Fibroblast of pulmonary artery (primary cell): ENCODE measurements at regions not wholly inside any gene's neighbourhood (a gene's known extent, or its start where the extent isn't known, plus 50 kb on each side); places are given as distances from the start of the nearest gene placed in this dataset.
A peak's percentile ranks its signal among the peaks of the same experiment; 100 is the strongest.

ENCODE experiments used
- DNase-seq: peaks from one replicate; pipeline ENCODE4 v3.0.0-alpha.2; 2010; ENCODE audit warnings: low read depth
- H3K4me3 ChIP-seq: replicated peaks from 2 replicates; pipeline ENCODE4 v1.5.1; 2011; ENCODE audit warnings: low read depth, mild to moderate bottlenecking, control low read depth, low read length, moderate library complexity
- CTCF ChIP-seq: IDR thresholded peaks from 2 replicates; pipeline ENCODE4 v1.5.1; 2011; ENCODE audit warnings: mild to moderate bottlenecking, control low read depth, low read length, inconsistent platforms; ENCODE audit errors: missing control alignments

GRCh38 chr5:148708854-148709253 is 54.5 kb upstream of the HTR4 start:
- no peak for DNase-seq
- TF ChIP-seq CTCF: no peak
- no peak overlapping the region for H3K4me3 ChIP-seq

DNA sequence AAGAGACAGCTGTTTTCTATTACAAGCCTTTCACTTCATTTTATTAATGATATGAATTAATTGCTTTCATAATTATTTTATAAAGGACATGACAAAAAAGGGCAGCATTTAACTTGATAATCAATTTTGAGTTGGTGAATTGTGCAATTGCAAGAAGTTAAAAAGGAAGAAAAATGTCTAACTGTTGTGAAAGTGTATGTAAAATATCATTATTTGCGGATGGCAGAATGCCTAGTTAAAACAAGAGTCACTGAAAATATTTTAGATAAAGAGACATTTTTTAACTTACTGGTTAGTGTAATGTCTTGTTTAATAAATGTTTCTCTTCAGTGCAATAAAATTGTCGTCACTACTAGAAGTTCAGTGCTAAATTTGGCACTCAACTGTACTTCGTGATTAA is 57.6 kb upstream of the HTR4 start:
- no peak overlapping the region for H3K4me3 ChIP-seq
- DNase-seq: peak; percentile 38
- TF ChIP-seq CTCF: no peak

DNA sequence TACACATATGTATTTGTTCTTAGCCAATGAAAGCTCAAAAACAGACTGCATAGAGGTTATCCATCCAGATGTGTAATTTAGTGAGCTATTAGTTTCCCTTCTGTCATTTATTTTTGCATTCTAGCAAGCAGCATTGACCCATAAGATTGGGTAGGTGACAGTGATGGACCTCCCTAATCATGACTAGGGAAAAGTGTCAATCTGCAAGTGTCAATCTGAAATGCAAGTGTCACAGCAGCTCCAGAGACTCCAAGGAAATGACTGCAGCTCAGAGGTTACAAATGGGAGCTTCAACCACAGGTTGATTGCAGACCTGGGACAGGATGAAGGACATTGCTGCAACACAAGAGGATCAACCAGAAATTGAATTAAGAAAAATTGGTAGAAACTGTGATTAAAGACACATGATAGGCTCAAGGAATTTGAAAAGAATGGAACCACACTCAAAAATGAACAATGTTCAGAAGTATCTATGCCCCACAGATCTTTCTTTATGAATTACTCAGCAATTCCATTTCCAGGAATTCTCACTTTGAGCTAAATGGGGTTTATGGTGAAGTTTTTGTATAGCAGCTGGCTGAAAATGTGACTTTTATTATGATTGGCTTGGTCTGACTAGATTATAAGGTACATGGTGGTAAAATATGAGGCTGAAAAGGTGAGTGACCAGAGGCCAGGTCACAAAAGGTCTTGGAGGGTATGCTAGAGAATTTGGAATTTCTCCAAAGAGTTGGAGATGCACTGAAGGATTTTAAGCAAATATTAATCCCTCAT is 59.6 kb upstream of the HTR4 start:
- no peak for TF ChIP-seq CTCF
- no peak for DNase-seq
- H3K4me3 ChIP-seq: no peak overlapping the region

DNA sequence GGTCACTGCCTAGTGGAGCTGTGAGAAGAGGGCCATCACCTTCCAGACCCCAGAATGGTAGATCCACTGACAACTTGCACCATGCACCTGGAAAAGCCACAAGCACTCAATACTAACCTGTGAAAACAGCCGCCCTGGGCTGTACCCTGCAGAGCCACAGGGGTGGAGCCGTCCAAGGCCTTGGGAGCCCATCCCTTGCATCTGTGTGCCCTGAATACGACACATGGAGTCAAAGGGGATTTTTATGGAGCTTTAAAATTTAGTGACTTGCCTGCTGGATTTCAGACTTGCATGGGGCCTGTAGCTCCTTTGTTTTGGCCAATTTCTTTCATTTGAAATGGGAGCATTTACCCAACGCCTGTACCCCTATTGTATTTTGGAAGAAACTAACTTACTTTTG is 62.4 kb upstream of the HTR4 start:
- no peak for DNase-seq
- no peak for TF ChIP-seq CTCF
- H3K4me3 ChIP-seq: no peak overlapping the region

DNA sequence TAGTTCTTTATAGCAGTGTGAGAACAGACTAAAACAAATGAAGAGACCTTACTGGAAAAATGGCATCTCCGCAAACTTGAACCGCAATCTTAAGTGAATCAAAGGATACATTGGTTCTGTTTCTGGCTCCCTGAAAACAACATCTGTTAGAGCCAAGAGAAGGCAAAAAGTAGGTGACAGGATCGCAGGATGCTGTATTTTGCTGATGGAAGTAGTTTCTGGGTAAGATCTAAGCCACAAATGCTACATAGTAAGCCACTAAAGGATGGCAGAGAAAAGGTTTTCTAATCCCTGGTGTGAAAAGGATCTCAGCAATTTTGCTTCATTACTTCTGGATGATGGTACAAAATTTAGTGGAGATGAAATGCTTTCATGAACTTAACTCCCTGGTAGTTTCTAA is 63.3 kb upstream of the HTR4 start:
- no peak for TF ChIP-seq CTCF
- DNase-seq: no peak
- no peak overlapping the region for H3K4me3 ChIP-seq

DNA sequence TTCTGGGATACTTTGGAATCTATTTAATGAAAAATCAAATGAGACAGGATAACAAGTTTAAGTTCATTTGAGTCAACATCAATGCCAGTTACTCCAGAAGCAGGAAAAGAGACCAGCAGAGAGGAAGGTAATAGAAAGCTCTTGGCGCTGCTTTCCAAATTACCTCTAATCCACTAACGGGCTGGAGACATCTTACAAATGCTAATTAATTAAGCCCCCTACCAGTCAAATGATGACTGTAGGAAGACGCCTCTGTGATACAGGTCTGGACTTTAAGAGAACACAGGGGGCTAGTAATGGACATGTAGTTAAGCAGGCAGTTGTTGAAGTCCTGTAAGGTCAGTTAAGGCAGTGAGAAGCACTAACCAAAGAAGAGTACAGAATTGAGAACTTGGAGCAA is 65.3 kb upstream of the HTR4 start:
- TF ChIP-seq CTCF: no peak
- no peak overlapping the region for H3K4me3 ChIP-seq
- DNase-seq: no peak

- no peak for TF ChIP-seq CTCF
- no peak for DNase-seq
- H3K4me3 ChIP-seq: no peak overlapping the region
These were observed 65.9 kb upstream of the HTR4 start for GRCh38 chr5:148720257-148720656.
